ENCODE measurements at regions not wholly inside any gene's neighbourhood (a gene's known extent, or its start where the extent isn't known, plus 50 kb on each side); places are given as distances from the start of the nearest gene placed in this dataset.

GRCh38 chr18:44495151-44495550 is 185.5 kb upstream of the SETBP1 start:
- TF ChIP-seq EZH2 (IDR thresholded peaks at IDR 0.05; ENCODE audit: low read length): no peak
- TF ChIP-seq, protein P1, sequence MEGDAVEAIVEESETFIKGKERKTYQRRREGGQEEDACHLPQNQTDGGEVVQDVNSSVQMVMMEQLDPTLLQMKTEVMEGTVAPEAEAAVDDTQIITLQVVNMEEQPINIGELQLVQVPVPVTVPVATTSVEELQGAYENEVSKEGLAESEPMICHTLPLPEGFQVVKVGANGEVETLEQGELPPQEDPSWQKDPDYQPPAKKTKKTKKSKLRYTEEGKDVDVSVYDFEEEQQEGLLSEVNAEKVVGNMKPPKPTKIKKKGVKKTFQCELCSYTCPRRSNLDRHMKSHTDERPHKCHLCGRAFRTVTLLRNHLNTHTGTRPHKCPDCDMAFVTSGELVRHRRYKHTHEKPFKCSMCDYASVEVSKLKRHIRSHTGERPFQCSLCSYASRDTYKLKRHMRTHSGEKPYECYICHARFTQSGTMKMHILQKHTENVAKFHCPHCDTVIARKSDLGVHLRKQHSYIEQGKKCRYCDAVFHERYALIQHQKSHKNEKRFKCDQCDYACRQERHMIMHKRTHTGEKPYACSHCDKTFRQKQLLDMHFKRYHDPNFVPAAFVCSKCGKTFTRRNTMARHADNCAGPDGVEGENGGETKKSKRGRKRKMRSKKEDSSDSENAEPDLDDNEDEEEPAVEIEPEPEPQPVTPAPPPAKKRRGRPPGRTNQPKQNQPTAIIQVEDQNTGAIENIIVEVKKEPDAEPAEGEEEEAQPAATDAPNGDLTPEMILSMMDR (optimal IDR thresholded peaks at IDR 0.05 in 1 of 3, IDR thresholded peaks at IDR 0.05 in 1 of 3, conservative IDR thresholded peaks at IDR 0.05 in 1 of 3; ENCODE audit: extremely low read depth in 1 of 3, insufficient read depth in 2 of 3, low read length in 3 of 3): no peak
- H3K27ac ChIP-seq (ENCODE audit: control insufficient read depth, insufficient read depth, low read length): no peak overlapping the region
- dilution Hi-C loops (cut with MboI; ENCODE audit: extremely low pct_ligation_motif_present, low sequenced_read_pairs): no loop called here
- H3K9ac ChIP-seq (ENCODE audit: control insufficient read depth, extremely low read depth, insufficient read depth, low read length): no peak overlapping the region
- H3K9me1 ChIP-seq (ENCODE audit: control insufficient read depth, extremely low read depth, insufficient read depth, low read length): no peaks in the 10 kb centered on the region
- H4K20me1 ChIP-seq (ENCODE audit: control insufficient read depth, extremely low read depth, insufficient read depth, low read length): no peaks in the 10 kb centered on the region
- no peaks in the 10 kb centered on the region for H3K9me3 ChIP-seq (ENCODE audit: control insufficient read depth, low read depth, low read length)
- H3K4me3 ChIP-seq (ENCODE audit: control insufficient read depth in 2 of 3, extremely low read depth in 1 of 3, insufficient read depth in 2 of 3, low read depth in 1 of 3, low read length in 3 of 3): no peak overlapping the region
- H3K4me2 ChIP-seq (ENCODE audit: control insufficient read depth, extremely low read depth, insufficient read depth, low read depth, low read length): no peak overlapping the region
- H3K27me3 ChIP-seq (ENCODE audit: control insufficient read depth, extremely low read depth, insufficient read depth, low read length): no peaks in the 10 kb centered on the region
- H3K36me3 ChIP-seq (ENCODE audit: control insufficient read depth in 2 of 2, extremely low read depth in 1 of 2, insufficient read depth in 2 of 2, low read length in 2 of 2): no peaks in the 10 kb centered on the region
- no peaks in the 10 kb centered on the region for H3K79me2 ChIP-seq (ENCODE audit: control insufficient read depth, insufficient read depth, low read length)
- no peak for FAIRE-seq
- H2AFZ ChIP-seq (ENCODE audit: control insufficient read depth, low read length): no peak overlapping the region
- H3K4me1 ChIP-seq (ENCODE audit: control insufficient read depth, extremely low read depth, insufficient read depth, low read length): no peaks in the 10 kb centered on the region
- DNase-seq (ENCODE audit: low read depth, low spot score): no peak

DNA sequence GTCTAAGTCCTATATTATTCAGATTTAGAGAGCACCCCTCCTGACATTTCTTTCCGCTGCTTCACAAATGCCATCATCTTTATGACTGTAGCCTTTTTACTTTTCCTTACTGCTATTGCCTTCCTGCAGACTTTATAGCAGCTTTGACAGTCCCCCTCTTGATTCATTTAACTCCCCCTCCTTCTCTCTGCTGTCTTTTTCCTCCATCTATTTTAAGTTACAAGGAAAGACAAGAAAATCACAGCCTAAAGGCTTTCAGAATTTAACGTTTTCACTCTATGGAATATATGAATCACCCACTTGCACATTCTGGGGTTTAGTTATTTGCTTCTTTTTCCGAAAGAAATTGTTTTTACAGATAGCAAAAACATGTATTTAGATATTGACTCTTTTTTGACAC is 183.4 kb upstream of the SETBP1 start:
- dilution Hi-C loops (cut with MboI; ENCODE audit: extremely low pct_ligation_motif_present, low sequenced_read_pairs): no loop called here
- Histone ChIP-seq H3K27ac (ENCODE audit: control insufficient read depth, insufficient read depth, low read length) (no peak overlapping the region), H3K79me2 (ENCODE audit: control insufficient read depth, insufficient read depth, low read length) (no peaks in the 10 kb centered on the region), H3K27me3 (ENCODE audit: control insufficient read depth, extremely low read depth, insufficient read depth, low read length) (no peaks in the 10 kb centered on the region), H3K4me1 (ENCODE audit: control insufficient read depth, extremely low read depth, insufficient read depth, low read length) (no peaks in the 10 kb centered on the region), H4K20me1 (ENCODE audit: control insufficient read depth, extremely low read depth, insufficient read depth, low read length) (no peaks in the 10 kb centered on the region), H3K9me1 (ENCODE audit: control insufficient read depth, extremely low read depth, insufficient read depth, low read length) (no peaks in the 10 kb centered on the region), H2AFZ (ENCODE audit: control insufficient read depth, low read length) (no peak overlapping the region), H3K9ac (ENCODE audit: control insufficient read depth, extremely low read depth, insufficient read depth, low read length) (no peak overlapping the region), H3K4me3 (ENCODE audit: control insufficient read depth in 2 of 3, extremely low read depth in 1 of 3, insufficient read depth in 2 of 3, low read depth in 1 of 3, low read length in 3 of 3) (no peak overlapping the region), H3K4me2 (ENCODE audit: control insufficient read depth, extremely low read depth, insufficient read depth, low read depth, low read length) (no peak overlapping the region), H3K9me3 (ENCODE audit: control insufficient read depth, low read depth, low read length) (no peaks in the 10 kb centered on the region), H3K36me3 (ENCODE audit: control insufficient read depth in 2 of 2, extremely low read depth in 1 of 2, insufficient read depth in 2 of 2, low read length in 2 of 2) (no peaks in the 10 kb centered on the region)
- TF ChIP-seq, protein P1 (optimal IDR thresholded peaks at IDR 0.05 in 1 of 3, IDR thresholded peaks at IDR 0.05 in 1 of 3, conservative IDR thresholded peaks at IDR 0.05 in 1 of 3; ENCODE audit: extremely low read depth in 1 of 3, insufficient read depth in 2 of 3, low read length in 3 of 3): no peak
- no peak for TF ChIP-seq EZH2 (IDR thresholded peaks at IDR 0.05; ENCODE audit: low read length)
- FAIRE-seq (no peak), DNase-seq (ENCODE audit: low read depth, low spot score) (no peak)

Measured in keratinocyte (primary cell).